Urothelium cell line (cell line): ENCODE measurements at regions not wholly inside any gene's neighbourhood (a gene's known extent, or its start where the extent isn't known, plus 50 kb on each side); places are given as distances from the start of the nearest gene placed in this dataset.
"Not testable (repeated sequence)": the region's sequence is repeated elsewhere in the genome, so short reads cannot be mapped to it uniquely, and the experiment has no call there.

Experiments
- DNase-seq: peaks from one replicate; pipeline ENCODE4 v3.0.0; 2011; ENCODE audit warnings: low spot score, mixed read lengths
- FAIRE-seq: peaks from 2 replicates; lab custom pipeline; 2011; peaks lifted over from hg19 to GRCh38; lab: Jason Lieb, UNC

DNA sequence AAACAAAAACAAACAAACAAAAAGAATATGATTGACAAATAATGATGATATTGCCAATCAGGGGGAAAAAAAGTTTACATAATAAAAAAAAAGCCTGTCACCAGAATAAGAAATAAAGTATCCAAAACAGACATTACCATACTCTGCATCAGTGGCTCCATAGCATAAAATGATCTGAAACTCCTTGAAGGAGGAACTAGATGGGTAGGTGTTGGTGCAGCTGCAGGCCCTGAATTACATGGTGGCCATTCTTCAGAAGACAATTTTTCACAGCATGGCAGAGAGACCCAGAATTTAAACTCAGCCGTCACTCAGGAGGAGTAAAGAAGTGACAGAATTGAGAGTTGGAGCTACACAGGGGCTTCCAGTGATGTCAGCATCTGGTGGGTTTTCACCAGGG is 60.2 kb downstream of the GLUL start:
- FAIRE-seq, result no peak

DNA sequence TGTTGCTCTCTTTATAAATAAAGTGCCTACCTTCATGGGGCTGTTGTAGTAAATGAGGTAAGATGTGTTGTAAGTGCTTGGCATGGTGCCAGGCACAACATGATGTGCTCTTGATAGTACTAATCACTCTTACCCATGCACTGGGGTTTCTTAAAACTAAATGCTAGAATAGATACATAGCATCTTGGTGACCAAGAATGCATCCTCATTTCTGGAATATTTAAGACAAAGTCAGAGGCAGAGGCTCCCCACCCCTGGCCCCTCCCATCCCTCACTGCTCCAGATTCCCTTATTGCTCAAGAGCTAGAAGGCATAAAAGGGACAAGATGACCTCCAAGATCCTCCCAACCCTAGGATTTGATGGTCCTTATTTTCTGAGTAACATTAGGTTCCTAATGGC is 61.3 kb downstream of the GLUL start:
- no peak for FAIRE-seq
- DNase-seq, result no peak

More for the DNA sequence above, 60.2 kb downstream of the GLUL start:
- no peak for DNase-seq

DNA sequence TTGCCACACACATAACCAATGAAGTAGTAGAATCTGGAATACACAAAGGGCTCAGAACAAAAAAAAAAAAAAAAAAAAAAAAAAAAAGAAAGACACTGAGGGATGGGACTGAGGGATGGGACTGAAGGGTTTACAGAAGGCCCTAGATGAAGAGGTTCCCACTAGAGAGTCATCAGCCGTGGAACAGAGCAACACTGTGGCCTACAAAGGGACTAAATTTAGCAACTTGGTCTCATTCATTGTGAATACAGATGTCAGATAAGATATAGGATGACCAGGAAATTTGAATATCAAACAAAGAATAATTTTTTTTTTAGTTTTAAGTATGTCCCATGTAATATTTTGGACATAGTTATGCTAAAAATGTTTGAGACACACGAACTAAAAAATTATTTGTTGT is 62.1 kb downstream of the GLUL start:
- FAIRE-seq (no peak), DNase-seq (no peak)

DNA sequence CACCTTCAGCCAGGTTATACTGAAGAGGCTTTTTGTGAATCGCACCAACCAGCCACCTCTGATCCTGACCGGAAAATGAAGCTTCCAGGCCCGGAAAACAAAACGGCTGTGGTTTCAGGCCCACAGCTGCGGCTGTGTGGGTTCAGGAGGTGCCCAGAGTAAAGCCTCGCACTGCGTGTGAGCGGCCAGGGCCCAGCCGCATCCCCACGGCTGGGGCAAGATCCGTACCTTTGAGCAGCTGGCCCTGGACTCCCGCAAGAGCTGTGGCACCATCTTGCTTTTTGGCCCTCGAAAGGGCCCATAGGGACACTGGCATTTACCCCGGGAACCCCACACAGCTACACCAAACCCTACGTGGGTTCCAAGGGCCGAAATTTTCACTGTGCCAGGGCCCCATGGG is 63.0 kb downstream of the GLUL start:
- DNase-seq (no peak), FAIRE-seq (no peak)

DNA sequence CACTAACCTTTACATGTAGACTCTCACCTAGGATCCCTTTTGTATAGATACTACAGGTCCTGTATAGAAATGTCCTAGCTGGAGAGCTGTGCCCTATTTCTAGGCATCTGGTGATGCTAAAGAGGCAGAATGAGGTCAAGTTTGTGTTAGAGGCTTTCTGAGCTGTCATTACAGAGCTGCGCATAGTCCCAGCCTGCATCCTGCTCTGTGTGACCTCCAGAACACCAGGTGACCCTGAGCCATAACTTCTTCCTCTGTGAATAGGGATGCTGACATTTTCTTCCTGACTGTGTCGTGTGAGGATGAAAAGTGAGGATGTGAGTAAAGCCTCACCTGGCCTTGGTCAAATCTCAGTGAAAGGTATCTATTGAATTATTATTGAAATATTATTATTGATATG is 66.3 kb downstream of the GLUL start:
- FAIRE-seq (no peak), DNase-seq (no peak)

DNA sequence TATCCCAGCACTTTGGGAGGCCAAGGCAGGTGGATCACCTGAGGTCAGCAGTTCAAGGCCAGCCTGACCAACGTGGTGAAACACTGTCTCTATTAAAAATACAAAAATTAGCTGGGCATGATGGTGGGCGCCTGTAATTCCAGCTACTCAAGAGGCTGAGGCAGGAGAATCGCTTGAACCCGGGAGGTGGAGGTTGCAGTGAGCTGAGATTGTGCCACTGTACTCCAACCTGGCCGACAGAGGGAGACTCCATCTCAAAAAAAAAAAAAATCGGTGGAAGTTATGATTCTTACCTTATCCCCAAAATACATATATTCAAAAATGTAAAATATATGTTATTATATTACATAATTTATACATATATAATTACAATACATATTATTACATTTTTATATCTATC is 70.1 kb downstream of the GLUL start:
- not testable (repeated sequence) for FAIRE-seq, DNase-seq

DNA sequence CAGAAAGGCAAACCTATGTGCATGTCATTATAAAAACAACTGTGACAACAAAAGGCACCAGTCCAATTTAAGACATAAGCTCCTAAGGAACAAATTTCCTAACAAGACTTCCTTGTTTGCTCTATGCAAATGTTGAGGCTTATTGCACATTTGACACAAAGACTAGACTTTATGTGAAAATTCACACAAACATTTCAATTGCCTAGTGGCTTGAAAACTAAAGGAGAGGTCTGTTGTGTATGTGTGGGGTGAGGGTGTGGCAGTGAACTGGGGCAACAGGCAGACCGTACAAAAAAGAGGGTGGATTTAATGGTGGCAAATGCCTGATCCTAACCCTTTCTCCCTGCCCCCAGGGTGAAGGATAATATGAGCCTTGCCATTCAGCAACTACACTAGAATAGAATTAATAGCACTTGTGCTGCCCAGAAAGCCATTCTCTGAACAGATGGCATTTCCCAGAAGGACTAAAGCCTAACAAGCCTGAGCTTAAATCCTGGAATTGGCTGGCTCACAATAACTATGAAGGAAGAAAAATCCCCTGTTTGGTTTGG is 73.9 kb downstream of the GLUL start:
- FAIRE-seq (no peak), DNase-seq (no peak)

DNA sequence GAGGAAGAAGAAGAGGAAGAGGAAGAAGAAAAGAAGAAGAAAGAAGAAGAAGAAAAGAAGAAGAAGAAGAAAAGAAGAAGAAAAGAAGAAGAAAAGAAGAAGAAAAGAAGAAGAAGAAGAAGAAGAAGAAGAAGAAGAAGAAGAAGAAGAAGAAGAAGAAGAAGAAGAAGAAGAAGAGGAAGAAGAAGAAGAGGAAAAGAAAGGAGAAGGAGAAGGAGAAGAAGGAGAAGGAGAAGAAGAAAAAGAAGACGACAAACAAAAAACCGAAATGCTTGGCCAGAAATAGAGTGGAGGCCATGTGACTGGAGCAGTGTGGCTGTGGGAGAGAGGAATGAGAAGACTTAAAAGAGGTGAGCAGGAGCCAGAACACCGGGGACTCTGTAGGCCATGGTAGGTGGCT is 75.1 kb downstream of the GLUL start:
- not testable (repeated sequence) for FAIRE-seq, DNase-seq

DNA sequence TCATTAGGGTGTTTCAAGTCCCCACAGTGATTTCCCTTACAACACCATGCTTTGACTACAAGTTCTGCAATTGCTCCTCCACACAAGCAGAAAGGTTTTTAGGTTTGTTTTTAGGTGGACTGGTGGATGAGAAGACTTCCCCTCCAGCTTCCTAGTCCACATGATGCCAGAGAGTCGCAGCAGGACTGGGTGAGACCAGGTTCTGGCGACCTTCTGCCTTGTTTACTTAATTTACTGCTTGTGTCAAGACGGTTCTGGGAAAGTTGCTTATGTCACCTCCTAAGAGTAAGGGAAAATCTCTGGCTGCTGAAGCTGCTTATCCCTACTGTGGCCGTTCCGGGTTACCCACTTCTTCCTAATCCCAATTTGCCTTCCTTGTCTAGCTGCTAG is 76.4 kb downstream of the GLUL start:
- DNase-seq (no peak), FAIRE-seq (no peak)

DNA sequence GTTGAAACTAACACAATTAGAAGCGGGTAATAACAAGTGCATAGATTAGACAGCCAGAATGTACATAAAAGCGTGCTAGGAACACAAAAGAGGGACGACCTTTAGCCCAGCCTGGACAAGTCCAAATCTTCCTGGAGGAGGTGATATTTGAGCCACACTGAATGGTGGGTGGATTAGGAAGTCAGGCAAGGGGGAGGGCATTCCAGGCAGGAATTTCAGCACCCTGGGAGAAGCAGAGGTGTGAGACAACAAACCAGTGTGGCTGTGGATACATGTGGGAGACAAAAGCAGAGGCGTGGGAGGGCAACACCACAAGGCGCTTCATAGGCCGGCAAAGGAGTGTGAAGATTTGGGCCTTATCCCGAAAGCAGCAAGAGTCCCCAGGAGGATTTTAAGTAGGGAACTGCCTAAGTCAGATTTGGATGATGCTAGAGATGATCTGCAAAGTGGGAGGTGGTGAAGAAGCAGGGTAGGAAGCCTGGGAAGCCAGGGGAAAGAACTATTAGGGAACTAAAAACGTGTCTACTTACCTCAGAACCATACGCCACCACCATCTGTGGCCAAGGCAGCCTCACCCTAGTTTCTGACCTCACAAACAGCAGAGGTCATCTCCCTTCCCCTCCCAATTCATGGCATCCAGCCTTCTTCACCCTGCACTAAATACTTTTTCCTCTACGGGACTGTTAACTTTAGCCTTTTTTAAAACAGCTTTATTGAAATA is 81.8 kb downstream of the GLUL start:
- FAIRE-seq (no peak), DNase-seq (no peak)

DNA sequence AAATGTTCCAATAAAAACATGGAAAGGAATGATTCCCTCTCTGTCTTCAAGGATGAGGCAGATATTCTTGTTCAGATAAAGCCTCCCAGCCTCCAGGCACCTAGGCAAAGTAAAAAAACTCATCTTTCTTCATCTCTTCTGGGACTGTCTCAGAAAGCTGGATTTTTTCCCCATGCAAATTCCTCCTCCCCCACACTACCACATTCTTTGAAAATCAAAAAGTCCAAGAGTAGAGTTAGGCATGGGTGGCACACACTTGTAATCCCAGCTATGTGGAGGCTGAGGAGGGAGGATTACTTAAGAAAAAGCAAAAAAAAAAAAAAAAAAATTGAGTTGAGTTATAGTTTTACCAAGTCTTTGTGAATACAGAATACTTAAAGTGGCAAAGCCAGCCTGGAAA is 82.8 kb downstream of the GLUL start:
- FAIRE-seq, result no peak
- no peak for DNase-seq

DNA sequence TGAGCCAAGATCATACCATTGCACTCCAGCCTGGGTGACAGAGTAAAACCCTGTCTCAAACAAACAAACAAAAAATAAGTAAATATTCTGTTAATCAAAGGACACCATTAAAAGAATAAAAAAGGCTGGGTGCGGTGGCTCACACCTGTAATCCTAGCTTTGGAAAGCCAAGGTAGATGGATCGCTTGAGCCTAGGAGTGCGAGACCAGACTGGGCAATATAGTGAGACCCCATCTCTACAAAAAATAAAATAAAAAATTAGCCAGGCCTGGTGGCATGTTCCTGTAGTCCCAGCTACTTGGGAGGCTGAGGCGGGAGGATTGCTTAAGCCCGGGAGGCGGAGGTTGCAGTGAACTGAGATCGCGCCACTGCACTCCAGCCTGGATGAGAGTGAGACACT is 84.1 kb downstream of the GLUL start:
- FAIRE-seq, DNase-seq: not testable (repeated sequence)

DNA sequence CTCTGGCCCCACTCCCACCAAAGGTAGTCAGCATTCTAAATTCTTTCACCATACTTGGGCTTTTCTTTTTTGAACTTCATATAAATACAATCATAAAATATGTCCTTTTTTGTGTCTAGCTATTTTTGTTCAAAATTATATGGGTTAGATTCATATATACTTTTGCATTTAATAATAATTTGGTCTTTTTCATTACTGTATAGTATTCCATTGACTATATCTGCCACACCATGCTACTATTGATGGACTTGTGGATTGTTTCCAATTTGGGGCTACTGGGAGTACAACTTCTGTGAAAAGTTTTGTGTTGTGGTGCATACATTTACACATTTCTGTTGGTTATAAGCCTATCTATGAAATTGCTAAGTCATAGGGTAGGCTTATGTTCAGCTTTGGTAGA is 85.7 kb downstream of the GLUL start:
- DNase-seq (no peak), FAIRE-seq (no peak)

DNA sequence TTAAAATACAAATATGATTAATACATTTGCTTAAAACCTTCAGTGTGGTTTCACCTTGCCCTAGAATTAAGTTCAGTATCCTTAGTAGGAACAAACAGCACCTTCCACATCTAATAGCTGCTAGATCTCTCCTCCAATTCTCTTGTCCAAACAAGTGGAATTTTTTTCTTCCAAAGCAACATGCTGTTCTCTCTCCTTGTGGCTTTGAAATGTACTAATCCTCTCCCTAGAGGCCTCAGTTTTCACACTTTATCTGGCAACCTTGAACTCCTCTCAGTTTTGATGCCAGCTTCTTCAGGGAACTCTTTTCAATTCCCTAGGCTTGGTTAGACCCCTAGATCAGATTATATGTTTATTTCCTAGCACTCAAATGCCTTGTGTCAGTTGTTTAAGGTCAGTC is 87.0 kb downstream of the GLUL start:
- no peak for FAIRE-seq

DNA sequence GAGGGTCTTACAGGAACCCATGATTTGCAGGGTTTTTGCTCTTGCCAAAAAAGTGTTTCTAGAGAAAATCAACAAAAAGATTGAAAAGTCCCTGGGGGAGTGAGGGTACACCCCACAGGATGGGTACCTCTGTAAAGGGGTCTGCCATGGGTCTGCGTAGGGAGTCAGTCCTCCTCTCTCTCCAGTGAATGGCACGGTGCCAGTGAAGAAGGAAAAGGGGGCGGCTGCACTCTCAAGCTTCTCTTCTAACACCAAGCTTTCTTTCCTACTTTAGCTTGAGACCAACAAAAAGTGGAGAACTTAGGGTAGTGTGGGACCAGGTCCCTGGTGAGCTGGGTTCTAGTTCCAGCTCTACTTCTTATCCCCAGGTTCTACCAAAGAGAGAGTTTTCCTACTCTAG is 87.4 kb downstream of the GLUL start:
- DNase-seq (no peak), FAIRE-seq (no peak)

More for the DNA sequence above, 87.0 kb downstream of the GLUL start:
- no peak for DNase-seq

DNA sequence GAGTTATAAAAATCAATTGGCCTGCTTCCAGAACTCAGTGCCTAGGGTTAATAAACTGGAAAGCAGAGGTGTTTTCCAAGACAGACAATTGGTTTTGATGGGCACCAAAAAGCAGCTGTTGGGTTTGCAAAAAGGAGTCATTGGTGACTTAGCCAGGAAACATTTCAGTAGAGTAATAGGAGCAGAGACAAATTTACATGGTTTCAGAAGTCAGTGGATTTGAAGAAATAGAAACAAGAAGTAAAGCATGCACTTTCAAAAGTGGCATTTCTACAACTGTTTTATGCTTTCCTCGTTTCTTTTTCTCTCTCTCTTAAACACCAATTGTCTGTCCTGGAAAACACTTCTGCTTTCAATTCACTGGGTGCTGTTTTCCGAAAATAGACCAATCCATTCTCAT is 87.8 kb downstream of the GLUL start:
- FAIRE-seq (no peak), DNase-seq (no peak)

DNA sequence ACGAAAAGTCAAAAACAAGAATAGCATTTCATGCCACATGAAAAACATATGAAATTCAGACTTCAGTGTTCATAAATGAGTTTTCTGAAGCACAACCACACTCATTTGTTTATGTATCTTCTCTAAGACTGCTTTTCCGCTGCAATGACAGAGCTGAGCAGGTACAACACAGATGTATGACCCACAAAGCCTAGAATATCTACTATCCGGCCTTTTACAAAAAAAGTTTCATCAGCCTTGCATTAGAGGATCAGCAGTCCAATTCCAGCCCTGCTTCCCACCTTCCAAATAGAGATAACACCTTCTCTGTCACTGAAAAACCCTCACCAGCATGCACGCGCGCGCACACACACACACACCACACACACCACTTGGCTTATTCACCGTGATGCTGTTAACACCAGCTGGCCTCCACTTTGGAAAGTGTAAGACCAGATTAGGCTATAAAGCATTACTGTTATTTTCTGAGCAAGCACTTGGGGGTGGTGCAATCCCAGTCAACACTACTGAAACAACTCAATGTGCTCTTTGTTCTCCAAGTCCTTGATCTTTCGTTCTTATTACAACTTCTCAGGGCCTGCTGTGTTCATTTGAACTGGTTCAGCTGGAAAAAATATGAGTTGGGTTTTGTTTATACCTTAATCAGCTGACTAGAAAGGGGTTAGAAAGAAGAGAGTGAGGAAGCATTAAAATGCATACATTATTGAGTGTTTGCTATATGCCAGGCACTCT is 90.0 kb downstream of the GLUL start:
- no peak for FAIRE-seq
- no peak for DNase-seq

DNA sequence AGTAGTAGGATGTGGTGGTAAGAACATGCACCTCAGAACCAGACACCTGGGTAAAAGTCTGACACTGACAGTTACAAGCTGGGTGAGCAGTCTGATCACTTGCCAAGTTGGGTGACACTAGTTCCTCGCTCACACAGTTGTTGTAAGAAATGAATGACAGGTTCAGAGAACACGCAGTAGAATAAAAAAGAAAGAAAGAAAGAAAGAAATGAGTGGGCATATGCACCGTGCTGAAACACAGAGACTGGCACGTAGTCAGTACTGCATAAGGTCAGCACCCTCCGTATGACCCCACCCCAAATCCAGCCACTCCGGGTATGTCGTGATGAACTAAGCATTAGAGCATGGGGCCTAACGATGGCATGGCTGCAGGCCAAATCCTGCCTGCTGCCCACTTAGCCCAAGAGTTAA is 90.6 kb downstream of the GLUL start:
- FAIRE-seq, result no peak
- no peak for DNase-seq

DNA sequence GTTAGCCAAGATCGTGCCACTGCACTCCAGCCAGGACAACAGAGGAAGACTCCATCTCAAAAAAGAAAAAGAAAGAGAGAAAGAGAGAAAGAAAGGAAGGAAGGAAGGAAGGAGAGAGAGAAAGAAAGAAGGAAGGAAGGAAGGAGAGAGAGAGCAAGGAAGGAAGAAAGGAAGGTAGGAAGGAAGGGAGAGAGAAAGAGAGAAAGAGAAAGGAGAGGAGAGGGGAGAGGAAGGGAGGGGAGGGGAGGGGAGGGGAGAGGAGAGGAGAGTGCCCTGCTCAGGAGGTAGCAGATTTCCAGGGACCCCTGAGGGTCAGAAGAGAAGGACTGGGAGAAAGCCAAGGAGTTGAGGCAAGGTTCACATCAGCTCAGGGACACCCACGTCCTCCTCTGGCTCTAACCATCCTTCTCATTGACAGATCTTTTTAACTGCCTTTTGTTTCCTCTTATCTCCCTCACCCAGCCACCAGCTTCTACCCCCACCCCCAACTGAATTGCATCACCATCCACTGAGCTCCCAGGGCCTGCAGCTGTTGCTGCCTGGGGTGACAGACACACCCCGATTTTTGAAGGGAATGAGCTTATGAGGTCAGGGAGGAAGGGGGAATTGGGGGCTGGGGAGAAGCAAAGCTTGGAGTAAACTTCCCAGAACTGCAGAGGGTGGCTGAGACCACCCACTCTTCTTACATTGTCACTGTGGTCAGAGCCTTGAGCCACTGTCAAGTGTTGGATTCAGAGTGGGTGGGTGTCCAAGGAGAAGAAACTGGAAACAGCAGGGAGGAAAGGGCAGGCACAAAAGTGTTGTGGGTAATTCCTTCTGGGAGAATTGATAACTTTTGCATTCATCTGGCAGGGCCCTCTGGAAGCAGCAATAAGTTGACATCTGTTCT is 91.6 kb downstream of the GLUL start:
- FAIRE-seq (no peak), DNase-seq (no peak)

DNA sequence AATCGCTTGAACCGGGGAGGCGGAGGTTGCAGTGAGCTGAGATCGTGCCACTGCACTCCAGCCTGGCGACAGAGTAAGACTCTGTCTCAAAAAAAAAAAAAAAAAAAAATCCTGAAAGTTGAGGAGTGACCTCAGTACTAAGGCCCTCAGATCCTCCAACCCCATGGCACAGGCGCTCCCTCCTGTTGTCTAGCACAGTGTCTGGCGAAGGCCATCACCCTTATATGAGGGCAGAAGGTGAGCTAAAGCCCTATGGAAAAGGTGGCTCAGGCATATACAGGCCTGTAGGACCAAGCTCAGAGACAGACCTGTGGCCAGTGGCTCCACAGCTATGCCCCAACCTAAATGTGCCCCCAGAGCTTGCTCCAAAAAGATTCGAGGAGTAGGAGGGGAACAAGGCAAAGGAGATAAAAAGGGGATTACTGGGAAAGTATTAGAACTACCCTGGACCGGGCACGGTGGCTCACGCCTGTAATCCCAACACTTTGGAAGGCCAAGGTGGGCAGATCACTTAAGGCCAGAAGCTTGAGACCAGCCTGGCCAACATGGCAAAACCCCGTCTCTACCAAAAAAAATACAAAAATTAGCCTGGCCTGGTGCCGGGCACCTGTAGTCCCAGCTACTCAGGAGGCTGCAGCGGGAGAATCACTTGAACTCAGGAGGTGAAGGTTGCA is 92.4 kb downstream of the GLUL start:
- FAIRE-seq, DNase-seq: not testable (repeated sequence)

DNA sequence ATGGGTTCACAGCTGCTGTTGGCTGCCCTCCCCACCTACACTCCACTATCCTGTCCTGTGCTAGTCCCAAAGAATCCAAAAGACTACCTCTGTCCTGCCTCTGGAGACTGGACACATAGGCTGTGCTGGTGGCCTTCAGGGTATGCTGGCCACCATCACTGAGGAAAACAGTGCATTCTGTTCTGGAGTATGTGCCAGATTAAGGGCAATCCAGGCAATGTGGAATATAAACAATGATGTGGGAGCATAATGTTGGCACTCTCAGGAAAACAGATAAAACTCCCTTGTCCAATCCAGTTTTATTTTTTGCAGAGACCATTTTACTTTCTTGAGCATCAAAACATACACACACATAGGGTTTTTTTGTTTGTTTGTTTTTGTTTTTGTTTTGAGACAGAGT is 94.3 kb downstream of the GLUL start:
- FAIRE-seq, result no peak
- DNase-seq, result no peak
